ENCODE measurements at regions not wholly inside any gene's neighbourhood (a gene's known extent, or its start where the extent isn't known, plus 50 kb on each side); places are given as distances from the start of the nearest gene placed in this dataset.
"Not testable (repeated sequence)": the region's sequence is repeated elsewhere in the genome, so short reads cannot be mapped to it uniquely, and the experiment has no call there.

DNA sequence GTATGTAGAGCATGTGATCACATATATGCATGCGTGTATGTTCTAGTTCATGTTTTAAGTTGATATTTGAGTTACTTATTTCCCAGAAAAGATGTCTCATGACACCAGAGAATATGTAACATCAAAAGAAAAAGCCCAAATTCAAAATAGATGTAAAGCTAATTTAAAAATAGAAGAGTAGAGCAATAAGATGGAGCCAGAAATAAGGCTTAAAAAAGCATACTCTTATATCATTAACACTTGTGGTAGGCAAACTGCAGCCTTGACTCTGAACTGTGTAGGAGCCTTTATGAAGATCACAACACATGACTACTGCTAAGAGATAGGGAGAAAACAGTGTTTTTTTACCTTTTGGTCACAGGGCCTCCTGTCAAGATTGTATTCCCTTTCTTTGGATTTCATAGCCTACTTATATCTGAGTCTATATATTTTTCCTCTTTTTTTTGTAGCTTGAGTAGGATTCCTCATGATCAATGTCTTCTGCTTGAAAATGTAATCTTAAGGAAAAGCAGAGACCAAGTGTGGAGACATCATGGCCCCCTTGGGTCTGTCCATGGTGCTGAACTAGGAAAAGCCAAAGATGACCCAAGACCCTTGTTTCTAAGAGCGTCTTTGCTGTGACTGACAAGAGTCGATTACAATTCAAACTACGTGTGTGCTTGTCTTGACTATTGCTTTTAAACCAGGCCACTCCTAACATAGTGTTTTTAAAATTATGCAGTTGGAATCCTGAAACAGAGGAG, 390.4 kb downstream of the SHISA9 start:
- no peak for DNase-seq

DNA sequence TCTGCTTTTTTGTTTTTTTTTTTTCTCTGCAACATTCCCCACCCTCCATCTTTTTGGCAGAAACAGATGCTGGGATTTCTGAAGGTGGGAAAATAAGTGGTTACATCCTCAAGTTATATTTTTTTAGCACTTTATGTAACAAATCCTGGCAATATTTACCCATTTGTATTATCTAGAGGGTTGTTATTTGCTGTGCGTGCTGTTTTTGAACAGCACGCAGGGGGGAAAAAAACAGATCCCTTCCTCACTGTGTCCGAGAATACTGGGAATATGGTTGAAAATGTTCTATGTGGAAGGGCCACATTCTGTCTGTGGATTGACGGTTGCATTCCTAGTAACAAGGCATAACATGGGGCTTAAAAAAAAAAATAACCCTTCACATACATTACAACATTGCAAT, 394.8 kb downstream of the SHISA9 start:
- DNase-seq = no peak

DNA sequence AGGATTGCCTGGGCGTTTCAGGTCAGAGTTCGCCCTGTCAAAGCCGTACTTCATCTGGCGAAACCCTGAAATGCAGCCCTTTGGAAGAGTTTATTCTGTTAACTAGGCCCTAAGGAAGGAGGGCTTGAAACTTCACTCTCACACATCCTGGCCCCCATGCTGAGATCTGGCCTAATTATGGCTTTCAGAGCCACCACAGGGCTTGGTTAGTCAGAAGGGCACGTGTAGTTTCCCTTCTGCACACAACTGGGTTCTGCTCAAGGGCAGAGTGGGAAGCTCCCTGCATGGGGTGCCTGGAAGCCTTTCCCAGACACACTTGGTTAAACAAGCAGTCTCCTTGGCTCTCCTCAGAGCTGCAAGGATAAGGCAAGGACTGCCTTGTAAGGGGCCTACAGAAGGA, 397.3 kb downstream of the SHISA9 start:
- DNase-seq = no peak

DNA sequence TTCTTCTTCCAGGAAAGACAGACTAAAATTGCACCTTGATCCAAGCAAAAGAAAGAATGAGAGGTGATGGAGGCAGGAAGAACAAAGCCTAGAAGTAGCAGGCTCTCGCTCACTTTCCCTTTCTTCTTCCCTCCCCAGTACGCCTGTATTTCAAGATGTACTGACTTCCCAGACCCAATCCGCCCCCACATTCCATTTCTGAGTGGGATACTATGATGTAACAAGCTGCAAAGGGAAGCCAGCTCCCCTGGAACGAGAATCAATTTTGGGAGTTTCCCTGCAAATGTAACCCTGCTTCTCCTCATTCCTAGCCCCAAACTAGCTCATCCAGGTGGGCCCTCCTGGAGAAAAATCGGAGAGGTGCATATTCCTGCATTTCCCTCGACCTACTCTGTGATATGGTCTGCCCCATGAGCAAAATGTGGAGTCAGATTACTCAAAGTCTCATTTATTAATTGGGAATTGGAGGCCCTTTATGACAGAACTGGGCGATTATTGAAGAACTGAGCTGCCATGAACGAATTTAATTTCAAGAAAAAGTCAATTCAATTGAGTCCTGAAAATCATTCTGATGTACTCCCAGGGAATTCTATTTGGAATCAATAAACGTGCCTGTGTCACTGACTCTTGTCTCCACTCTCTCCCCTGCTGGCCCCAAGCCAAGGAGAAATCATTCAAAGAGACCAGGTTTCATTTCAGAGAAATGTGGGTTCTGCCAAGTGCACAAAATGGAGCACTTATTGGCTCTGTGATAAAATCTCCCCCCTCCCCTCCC, 398.9 kb downstream of the SHISA9 start:
- no peak for DNase-seq

DNA sequence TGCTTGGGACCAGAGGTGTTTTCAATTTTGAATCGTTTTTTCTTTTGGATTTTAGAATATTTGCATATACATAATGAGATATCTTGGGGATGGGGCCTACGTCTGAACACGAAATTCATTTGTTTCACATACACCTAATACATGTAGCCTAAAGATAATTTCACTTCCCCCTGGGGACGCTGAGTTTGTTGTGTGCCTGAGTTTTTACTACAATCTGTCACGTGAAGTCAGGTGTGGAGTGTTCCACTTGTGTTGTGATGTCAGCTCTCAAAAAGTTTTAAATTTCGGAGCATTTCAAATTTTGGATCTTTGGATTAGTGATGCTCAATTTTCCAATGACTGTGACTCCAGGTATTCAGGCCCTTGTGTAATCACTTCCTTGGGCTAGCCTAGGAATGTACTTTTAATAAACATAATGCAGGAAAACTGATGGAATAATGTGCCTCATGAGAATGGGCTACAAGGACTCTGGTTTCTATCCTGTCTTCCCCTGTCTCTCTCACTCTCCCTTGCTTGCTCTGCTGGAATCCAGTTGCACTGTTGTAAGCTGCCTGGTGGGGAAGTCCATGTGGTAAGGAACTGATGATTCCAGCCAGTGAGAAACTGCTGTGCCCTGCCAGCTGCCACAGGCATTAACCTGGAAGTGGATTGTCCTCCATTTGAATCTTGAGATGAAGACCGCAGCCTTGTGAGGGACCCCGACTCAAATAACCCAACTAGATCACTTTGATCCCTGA, 403.8 kb downstream of the SHISA9 start:
- DNase-seq = no peak

DNA sequence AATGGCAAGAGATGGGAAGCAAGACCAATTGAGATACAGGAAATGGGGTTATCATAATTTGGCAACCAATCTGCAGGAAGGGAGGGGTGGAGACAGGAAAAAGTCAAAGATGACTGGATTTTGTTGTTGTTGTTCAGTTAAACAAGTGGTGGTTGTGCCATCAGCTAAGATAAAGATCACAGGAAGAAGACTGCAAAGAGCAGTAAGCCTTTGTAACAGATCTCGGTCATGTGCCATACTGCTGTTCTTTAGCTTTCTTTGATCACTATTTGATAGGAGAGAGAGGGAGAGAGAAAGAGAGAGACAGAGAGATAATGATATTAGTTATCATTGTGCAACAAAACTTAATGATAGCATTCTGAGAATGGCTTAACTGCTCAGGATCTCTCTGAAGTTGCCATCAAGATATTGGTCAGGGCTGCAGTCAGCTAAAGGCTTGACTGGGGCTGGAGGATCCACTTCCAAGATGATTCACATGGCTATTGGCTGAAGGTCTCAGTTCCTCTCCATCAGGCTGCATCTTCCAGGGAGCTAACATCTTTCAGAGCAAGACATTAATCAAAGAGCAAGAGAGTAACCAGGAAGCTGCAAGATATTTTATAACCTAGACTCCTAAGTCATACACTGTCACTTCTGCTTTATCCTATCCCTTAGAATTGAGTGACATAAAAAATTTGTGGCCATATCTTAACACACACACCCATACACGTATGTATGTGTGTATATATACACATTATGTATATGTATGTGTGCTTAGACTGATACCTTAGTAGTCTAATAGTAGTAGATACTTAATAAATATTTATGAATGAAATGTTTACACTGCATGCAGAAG, 405.0 kb downstream of the SHISA9 start:
- no peak for DNase-seq

DNA sequence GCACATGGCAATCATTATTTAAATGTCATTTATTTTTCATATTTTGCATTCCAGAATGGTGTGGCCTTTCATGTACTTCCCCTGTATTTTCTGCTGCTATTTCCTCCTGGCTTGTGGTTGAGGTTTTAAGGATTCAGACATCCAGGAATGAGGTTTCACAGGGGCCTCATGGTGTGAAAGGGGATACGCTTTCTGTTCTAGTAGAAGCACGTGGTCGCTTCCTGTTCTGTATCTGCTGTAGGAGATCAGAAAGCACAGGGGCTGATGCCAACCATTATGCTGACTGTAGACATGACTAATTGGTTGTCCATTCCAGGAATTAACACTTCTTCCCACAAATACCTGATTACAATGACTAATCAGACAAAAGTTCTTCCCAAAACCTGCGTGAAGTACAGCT, 405.9 kb downstream of the SHISA9 start:
- DNase-seq = no peak

DNA sequence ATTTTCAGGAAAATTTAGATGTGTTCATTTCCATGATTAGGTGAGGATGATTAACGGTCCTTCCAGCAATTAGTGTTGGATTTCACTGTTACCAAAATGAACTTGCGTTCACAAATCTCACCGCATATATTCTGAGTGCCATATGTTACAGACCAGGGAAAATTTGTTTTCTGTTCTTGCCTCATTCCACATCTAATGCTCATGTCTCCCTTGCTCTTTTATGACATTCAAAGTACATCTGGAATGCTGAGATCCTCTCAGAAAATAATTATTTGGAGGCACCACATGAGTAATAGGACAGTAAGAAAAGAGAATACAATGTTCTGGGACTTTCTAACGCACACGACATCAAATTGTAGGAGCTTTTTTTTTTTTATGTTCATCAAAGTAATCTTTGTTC, 406.5 kb downstream of the SHISA9 start:
- no peak for DNase-seq

DNA sequence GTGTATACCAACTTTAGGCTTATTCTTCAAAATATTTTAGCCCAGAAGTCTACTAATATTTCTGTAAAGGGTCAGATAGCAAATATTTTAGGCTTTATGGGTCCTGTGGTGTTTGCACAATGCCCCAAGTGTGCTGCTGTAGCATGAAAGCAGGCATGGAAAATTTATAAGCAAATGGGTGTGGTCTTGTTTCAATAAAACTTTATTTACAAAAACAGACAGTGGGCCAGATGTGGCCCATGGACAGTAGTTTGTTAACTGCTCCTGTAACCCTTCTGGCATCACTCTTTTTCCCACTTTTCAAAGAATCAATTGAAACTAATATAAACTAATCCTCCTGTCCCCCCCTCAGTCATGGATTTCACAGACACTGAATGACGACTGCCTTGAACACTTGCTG, 410.7 kb downstream of the SHISA9 start:
- DNase-seq = no peak

DNA sequence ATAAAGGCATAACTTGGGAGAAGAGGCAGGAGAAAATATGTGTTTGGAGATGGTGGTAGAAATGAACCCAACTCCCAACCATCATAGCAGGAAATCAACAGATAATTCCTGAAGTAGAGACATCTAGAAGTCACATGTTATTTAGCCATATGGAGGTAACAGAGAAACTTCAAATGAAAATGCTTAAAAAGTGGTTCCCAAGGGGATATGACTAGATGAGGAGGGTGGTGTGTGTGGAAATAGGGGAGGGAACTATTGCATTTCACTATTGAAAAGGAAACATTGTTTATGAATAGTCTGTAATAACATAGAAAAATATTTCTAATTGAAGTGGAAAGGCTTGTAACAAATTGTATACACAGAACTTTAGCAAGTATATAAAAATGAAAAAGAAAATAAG, 412.0 kb downstream of the SHISA9 start:
- no peak for DNase-seq

DNA sequence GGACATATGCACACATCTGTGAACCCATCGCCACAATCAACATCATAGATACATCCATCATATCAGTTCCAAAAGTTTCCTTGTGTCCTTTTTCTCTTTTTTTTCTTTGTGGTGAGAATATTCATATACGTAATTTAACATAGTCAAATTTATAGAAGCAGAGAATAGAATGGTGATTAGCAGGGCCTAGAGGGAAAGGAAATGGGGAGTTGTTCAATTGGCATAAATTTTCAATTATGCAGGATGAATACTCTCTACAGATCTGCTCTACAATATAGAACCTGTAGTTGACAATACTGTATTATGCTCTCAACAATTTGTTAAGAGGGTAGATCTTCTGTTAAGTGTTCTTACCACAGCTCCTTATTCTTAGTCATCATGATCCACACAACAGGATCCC, 413.2 kb downstream of the SHISA9 start:
- no peak for DNase-seq

DNA sequence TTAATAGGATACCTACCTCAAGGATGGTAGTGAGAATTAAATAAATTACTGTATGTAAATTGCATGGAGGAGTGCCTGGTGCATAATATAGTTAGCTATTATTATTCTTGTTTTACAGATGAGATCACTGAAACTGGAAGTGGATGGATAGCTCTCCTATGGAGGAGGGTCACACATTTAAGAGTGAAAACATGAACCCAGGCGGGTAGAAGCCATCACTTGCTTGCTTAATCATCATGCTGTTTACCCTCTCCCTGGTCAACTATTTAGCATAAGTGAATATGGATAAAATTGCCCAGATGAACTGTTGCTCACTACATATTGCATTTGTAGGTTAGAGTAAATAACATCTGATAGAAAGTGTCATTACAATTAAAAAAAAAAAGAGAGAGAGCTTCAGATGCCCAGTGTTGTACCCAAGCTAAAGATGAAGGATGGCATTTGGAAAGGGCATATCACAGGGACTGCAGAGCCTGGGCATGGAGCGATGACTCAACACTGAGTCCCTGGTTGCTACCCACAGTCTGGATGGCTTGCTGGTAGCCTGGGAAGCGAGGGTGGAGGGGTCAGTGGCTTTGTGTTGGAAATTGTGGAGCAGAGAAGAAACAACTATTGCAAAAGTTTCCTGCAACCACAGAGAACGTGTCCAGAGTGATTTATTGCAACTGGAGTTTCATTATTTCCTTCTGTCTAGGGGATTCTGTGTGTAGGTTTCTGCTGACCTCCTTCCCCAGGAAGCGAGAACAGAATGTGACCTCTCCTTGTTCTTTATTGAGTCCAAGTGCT, 414.4 kb downstream of the SHISA9 start:
- DNase-seq = no peak

DNA sequence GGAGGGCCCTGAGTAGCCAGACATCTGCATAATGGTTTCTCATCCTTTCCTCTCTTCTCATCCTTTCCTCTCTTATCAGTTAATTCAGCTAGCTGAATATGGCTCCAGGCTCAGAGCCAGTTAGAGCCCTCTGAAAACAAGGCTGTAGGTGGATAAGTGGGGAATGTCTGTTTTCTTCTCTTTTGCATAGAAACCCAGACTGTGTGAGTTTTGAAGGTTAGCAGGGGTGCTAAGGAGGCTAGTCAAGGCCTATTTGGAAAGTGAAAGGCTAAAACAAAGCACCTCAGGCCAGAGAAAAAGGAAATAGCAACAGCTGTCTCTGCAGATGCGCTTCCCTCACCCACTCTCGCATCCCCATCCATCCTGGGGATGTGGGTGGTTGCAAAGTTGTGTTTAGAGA, 420.9 kb downstream of the SHISA9 start:
- DNase-seq = no peak

DNA sequence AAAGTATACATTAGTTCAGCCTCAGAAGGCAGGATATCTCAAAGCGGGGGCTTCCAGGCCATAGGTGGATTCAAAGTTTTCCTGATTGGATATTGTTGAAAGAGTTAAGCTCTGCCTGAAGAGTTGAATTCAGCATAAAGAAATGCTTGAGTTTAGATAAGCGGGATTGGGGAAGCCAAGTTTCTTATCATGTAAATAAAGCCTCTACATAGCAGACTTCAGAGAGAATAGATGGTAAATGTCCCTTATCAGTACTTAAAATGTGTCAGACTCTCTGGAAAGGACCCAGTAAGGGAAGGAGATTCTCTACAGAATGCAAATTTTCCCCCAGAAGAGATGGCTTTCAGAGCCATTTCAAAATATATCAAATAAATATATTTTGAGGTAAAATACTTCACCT, 423.5 kb downstream of the SHISA9 start:
- DNase-seq = no peak

DNA sequence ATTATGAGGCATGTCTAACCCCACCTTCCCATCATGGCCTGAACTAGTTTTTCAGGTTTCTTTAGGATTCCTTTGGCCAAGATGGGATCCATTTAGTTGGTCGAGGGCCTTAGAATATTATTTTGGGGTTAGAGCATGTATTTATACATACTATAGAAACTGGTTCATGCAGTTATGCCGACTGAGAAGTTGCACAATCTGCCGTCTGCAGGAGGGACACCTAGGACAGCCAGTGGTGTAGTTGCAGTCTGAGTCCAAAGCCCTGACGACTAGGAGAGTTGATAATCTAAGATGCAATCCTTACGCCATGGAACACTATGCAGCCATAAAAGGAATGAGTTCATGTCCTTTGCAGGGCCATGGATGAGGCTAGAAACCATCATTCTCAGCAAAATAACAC, 424.0 kb downstream of the SHISA9 start:
- DNase-seq = no peak

DNA sequence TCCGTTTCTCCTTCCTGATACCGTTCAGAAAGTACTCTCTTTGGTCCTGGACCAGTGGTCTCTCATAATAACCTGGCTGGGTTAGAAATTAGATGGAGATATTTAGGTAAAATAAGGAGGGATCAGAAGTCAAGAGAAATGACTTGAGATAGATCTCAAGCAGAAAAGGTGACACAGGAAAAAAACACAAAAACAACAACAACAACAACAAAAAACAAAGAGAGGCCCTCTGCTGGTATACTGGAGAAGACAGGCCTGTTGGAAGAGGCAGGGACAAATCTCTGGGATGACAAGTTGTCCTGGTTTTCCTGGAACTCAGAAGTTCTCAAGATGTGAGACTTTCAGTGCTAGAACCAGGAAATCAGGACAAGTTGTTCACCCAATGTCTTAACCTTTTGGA, 430.5 kb downstream of the SHISA9 start:
- DNase-seq = no peak

DNA sequence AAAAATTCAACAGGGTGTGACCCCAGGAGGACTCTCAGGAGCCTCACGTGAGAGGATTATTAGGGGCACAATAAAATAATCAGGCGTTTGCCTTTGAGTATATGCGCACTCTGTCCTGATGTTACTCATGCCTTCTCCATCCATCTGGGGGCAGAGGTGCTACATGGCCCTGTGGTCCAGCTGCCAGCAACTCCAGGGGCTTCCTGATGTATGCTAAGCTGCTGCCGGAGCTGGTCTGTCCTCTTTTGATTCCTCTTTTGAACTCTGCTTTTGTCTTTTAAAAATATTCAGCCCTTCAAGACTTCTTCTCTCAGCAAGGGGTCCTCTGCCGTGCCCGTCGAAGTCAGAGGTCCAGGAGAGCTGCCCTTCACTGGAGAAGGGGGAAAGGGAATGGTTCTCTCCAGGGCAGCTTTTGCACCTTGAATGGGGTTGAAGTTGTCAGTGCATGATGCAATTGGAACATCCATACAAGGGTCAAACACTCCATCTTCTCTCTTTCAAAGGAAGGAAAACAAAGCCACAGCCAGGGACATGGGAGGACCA, 431.4 kb downstream of the SHISA9 start:
- DNase-seq = no peak

DNA sequence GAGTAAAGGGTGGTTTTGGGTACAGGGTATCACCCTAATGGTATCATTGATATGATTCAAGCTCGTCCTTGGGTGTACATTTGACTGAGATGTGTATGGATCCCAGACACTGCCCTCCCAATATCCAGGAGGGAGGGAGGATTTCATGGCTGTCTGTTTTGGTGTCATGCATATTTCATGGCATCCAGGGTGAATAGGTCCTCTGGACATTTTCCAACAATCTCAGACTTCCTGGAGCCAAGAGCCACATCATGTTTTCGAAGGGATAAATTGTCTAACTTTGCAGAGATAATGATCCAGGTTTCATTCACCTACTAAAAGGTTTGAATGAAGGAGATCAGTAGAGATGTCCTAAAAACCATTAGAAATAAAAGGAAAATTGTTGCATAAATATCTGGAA, 431.9 kb downstream of the SHISA9 start:
- DNase-seq = no peak

DNA sequence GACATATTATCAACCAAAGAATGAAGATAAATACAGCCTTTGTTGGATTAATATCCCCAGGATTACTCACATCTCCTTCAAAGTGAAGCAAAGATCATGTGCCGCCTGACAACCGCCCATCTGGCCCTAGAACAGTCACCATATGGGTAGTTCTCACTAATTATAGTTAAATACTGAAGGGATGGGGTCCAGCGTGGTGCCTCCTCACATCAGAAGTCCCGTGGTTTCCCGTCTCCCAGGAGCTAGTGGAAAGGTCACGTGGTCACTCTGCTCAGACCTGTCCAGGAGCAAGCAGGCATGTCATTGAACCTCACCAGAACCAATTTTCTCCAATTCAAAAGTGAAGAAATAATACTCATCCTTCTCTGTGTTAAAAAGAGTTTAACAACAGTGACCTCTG, 434.5 kb downstream of the SHISA9 start:
- DNase-seq = no peak

DNA sequence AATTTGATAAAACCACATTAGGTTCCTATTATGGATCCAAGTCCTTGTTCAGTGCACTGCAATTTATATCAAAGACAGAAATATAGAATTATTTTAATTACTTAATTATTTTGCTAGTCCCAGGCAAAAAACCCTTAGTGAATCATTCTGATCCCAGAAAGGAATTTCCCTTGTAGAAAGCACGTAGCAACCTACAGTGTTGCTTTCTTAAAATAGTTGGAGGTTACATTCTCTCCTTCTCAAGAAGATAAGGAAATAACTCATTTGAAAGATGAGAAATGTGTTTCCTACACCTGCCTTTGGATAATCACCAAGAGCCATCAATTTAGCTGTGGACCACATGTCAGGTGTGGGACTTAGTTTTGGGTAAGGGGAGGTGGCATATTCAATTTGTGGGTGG, 434.9 kb downstream of the SHISA9 start:
- DNase-seq = no peak

DNA sequence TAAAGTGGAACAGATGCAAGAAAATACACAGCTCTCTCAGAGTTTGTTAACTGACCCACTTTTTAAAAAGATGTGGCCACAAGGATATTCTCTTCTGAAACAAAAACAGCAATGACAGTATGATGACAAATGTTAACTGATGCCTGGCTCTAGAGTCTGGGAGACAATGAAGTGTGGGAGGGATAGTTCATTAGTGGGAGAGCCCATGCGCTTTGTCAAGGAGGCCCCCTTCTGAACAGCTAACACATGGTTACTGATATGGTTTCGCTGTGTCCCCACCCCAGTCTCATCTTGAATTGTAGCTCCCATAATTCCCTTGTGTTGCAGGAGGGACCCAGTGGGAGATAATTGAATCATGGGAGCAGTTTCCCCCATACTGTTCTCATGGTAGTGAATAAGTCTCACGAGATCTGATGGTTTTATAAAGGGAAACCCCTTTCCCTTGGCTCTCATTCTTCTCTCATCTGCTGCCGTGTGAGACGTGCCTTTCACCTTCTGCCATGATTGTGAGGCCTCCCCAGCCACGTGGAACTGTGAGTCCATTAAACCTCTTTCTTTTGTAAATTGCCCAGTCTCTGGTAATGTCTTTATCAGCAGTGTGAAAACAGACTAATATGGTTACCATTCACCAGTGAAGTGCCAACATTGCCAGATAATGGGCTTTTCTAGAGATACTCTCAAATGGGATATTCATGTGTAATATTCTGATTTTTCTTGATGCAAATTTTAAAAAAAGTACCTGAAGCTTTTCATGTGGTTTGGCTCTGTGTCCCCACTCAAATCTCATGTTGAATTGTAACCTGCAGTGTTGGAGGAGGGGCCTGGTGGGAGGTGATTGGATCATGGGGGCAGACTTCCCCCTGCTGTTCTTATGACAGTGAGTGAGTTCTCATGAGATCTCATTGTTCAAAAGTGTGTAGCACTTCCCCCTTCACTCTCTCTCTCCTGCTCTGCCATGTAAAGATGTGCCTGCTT, 435.8 kb downstream of the SHISA9 start:
- DNase-seq = not testable (repeated sequence)

Measured in activated T-cell treated with anti-CD3 and anti-CD28 coated beads, Interleukin-2, amount 50 U/mL, for 48 hours (primary cell).